ENCODE measurements at regions not wholly inside any gene's neighbourhood (a gene's known extent, or its start where the extent isn't known, plus 50 kb on each side); places are given as distances from the start of the nearest gene placed in this dataset.

- no peak for DNase-seq
Measured at GRCh38 chr12:116463366-116463765, 95.8 kb upstream of the MAP1LC3B2 start.

- no peak for DNase-seq
Measured at GRCh38 chr12:116465407-116465806, 93.8 kb upstream of the MAP1LC3B2 start.

- no peak for DNase-seq
Measured at GRCh38 chr12:116465856-116466255, 93.3 kb upstream of the MAP1LC3B2 start.

GRCh38 chr12:116466536-116466935 lies 92.6 kb upstream of the MAP1LC3B2 start:
- DNase-seq, result no peak

GRCh38 chr12:116469344-116469743 lies 89.8 kb upstream of the MAP1LC3B2 start:
- DNase-seq, result no peak

- DNase-seq, result no peak
Measured at GRCh38 chr12:116471544-116471943, 87.6 kb upstream of the MAP1LC3B2 start.

- DNase-seq, result no peak
Measured at GRCh38 chr12:116472193-116472592, 87.0 kb upstream of the MAP1LC3B2 start.

- no peak for DNase-seq
Measured at GRCh38 chr12:116473416-116473815, 85.8 kb upstream of the MAP1LC3B2 start.

- no peak for DNase-seq
Measured at GRCh38 chr12:116474331-116474730, 84.8 kb upstream of the MAP1LC3B2 start.

GRCh38 chr12:116474899-116475298 lies 84.3 kb upstream of the MAP1LC3B2 start:
- DNase-seq, result no peak

- DNase-seq, result no peak
Measured at GRCh38 chr12:116476227-116476822, 82.9 kb upstream of the MAP1LC3B2 start.

GRCh38 chr12:116478243-116478773 lies 80.9 kb upstream of the MAP1LC3B2 start:
- no peak for DNase-seq

- no peak for DNase-seq
Measured at GRCh38 chr12:116480210-116480810, 78.9 kb upstream of the MAP1LC3B2 start.

GRCh38 chr12:116481726-116482125 lies 77.5 kb upstream of the MAP1LC3B2 start:
- no peak for DNase-seq

- no peak for DNase-seq
Measured at GRCh38 chr12:116482179-116482578, 77.0 kb upstream of the MAP1LC3B2 start.

- no peak for DNase-seq
Measured at GRCh38 chr12:116482859-116483258, 76.3 kb upstream of the MAP1LC3B2 start.

- no peak for DNase-seq
Measured at GRCh38 chr12:116483959-116484750, 75.0 kb upstream of the MAP1LC3B2 start.

- DNase-seq, result no peak
Measured at GRCh38 chr12:116484807-116485206, 74.4 kb upstream of the MAP1LC3B2 start.

GRCh38 chr12:116489116-116489515 lies 70.1 kb upstream of the MAP1LC3B2 start:
- DNase-seq, result no peak

- DNase-seq, result no peak
Measured at GRCh38 chr12:116490471-116490870, 68.7 kb upstream of the MAP1LC3B2 start.

GRCh38 chr12:116492703-116493324 lies 66.4 kb upstream of the MAP1LC3B2 start:
- no peak for DNase-seq

- no peak for DNase-seq
Measured at GRCh38 chr12:116495260-116495659, 63.9 kb upstream of the MAP1LC3B2 start.

- DNase-seq, result no peak
Measured at GRCh38 chr12:116497051-116497591, 62.1 kb upstream of the MAP1LC3B2 start.

Measured in GF-D8 (cell line).